HG03571 (cell line): ENCODE measurements at regions not wholly inside any gene's neighbourhood (a gene's known extent, or its start where the extent isn't known, plus 50 kb on each side); places are given as distances from the start of the nearest gene placed in this dataset.

Experiments used
- ATAC-seq: cut with Tn5 transposase; IDR thresholded peaks from one replicate; pipeline ENCODE4 v1.9.1; 2021; ENCODE audit not compliant: unreplicated experiment

DNA sequence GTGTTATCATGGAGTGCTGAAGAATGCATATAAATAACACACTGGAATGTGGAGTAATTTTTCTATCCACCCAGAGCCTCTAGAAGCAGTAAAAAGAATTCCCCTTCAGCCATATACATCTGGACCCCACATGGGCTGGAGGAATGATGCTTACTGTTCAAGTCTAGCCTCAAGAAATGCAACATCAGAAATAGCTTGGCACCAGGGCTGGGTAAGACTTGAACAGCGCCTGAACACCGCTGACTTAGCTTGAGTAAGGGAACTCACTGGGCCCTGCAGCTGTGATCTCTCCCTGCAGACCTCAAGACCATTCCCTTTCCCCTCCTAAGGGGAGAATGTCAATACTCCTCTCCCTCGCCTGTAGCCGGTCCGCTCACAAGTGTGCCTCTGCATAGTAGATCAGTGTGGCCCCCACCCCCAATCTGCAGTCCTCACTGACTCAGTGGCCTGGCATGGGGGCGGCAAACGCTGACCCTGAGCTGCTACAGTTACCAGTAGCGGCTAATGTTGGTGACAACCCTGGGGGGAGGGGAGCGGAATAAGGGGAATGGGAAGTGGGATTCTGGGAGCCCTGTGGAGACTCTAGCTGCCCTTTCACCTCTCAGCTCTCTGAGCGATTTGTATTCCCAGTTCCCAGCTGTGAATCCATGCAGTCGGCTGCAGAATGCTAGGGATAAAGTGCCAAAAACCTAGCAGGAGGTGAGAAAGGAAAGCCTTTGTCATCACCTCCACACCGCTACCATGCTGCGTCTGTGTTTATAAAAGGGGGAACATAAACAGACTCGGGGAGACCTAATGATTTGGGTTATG lies 483.9 kb downstream of the DISC1 start:
- ATAC-seq, result no peak

- ATAC-seq, result no peak
Observed at GRCh38 chr1:232109391-232109790, 482.8 kb downstream of the DISC1 start.

- ATAC-seq, result no peak
Observed at GRCh38 chr1:232108598-232108997, 482.0 kb downstream of the DISC1 start.

DNA sequence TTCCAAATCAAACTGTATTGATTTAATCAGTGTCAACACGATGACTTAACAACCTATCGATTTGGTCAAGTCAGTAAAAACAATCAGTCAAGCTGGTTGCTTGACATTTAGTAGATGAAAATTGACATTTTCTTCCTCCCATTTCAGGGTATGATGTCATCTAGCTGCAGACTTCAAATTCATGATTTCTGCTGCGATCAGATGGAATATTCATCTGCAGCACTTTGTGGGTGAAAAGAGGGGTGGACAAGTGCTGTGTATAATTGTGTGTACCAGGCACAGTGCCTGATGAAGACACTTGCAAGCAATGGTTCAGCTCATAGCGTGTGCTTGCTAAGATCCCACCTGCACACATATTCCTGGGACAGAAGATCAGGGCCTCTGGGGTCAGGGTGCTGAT lies 479.8 kb downstream of the DISC1 start:
- ATAC-seq, result no peak

- ATAC-seq, result no peak
Observed at GRCh38 chr1:232105561-232105960, 479.0 kb downstream of the DISC1 start.

DNA sequence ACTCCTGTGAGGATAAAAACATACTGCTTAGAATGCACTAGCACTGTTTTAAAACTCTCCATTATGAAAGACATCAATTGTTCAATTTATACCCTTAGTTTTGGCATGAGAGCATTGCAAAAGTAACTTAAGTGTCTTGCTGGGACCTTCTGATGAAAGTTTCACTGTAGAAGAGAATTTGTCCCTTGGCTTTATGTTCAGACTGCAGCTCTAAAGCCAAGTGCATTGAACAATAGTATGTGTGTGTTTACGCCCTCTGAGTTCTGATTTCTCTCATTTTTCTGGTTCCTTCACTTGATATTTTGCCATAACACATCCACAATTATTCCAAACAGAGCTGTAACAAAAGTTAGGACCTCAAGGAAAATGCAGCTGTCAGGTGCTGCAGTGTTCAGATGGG lies 474.6 kb downstream of the DISC1 start:
- no peak for ATAC-seq

GRCh38 chr1:232096751-232097150 lies 470.2 kb downstream of the DISC1 start:
- no peak for ATAC-seq
